Activated CD8-positive, alpha-beta memory T cell treated with anti-CD3 and anti-CD28 coated beads, Interleukin-2, amount 10 ng/mL, durations not matched to agents 7 days and 5 days (primary cell): ENCODE measurements at regions not wholly inside any gene's neighbourhood (a gene's known extent, or its start where the extent isn't known, plus 50 kb on each side); places are given as distances from the start of the nearest gene placed in this dataset.
"Not testable (repeated sequence)": the region's sequence is repeated elsewhere in the genome, so short reads cannot be mapped to it uniquely, and the experiment has no call there.

Experiments used
- ATAC-seq: fragments of 150-1000 bp; cut with Tn5 transposase; one replicate; pipeline ENCODE4 v1.10.0; 2021; ENCODE audit warnings: moderate library complexity
- CTCF ChIA-PET: fragments of 350-600 bp; sonication (Branson Sonifier 250); formaldehyde crosslinking; loops from one replicate; lab custom pipeline; 2021; ENCODE audit warnings: antibody characterized with exemption; lab: Charles Lee
- DNase-seq: peaks from one replicate; pipeline ENCODE4 v3.0.0-alpha.2; 2020
- H3K27ac Mint-ChIP-seq: one replicate; pipeline ENCODE4 v1.8.0; 2021; ENCODE audit warnings: mild to moderate bottlenecking, mixed read lengths
- H3K27me3 Mint-ChIP-seq: one replicate; pipeline ENCODE4 v1.8.0; 2021; ENCODE audit warnings: mixed read lengths
- H3K36me3 Mint-ChIP-seq: one replicate; pipeline ENCODE4 v1.8.0; 2021; ENCODE audit warnings: mild to moderate bottlenecking, mixed read lengths
- H3K4me1 Mint-ChIP-seq: one replicate; pipeline ENCODE4 v1.8.0; 2021; ENCODE audit warnings: mixed read lengths
- H3K4me3 Mint-ChIP-seq: one replicate; pipeline ENCODE4 v1.8.0; 2021; ENCODE audit warnings: mild to moderate bottlenecking, moderate library complexity, mixed read lengths
- H3K9me3 Mint-ChIP-seq: one replicate; pipeline ENCODE4 v1.8.0; 2022; ENCODE audit warnings: low read depth, mixed read lengths

- no peak for DNase-seq
- Mint-ChIP-seq H3K27ac (peak overlapping the region; percentile 90), H3K4me3 (no peak overlapping the region), H3K9me3 (peaks cover 58% of the 10 kb centered on the region), H3K36me3 (peaks cover 53% of the 10 kb centered on the region), H3K27me3 (no peaks in the 10 kb centered on the region), H3K4me1 (peaks cover 54% of the 10 kb centered on the region)
- no peak for ATAC-seq
- CTCF ChIA-PET: no interaction called here
Measured at GRCh38 chrY:12212394-12212793, 488.6 kb upstream of the USP9Y start.

GRCh38 chrY:12215564-12216022 lies 485.4 kb upstream of the USP9Y start:
- peak overlapping the region; percentile 29 for H3K4me3 Mint-ChIP-seq
- H3K36me3 Mint-ChIP-seq: peaks cover 58% of the 10 kb centered on the region
- H3K9me3 Mint-ChIP-seq: peaks cover 64% of the 10 kb centered on the region
- DNase-seq (peak; percentile 39), ATAC-seq (peak; percentile 65)
- peaks cover 63% of the 10 kb centered on the region for H3K4me1 Mint-ChIP-seq
- peak overlapping the region; percentile 90 for H3K27ac Mint-ChIP-seq
- CTCF ChIA-PET: no interaction called here
- H3K27me3 Mint-ChIP-seq: no peaks in the 10 kb centered on the region

- Mint-ChIP-seq H3K36me3 (no peaks in the 10 kb centered on the region), H3K4me1 (no peaks in the 10 kb centered on the region), H3K27ac (no peak overlapping the region), H3K9me3 (no peaks in the 10 kb centered on the region), H3K27me3 (no peaks in the 10 kb centered on the region), H3K4me3 (no peak overlapping the region)
- CTCF ChIA-PET: no interaction called here
- DNase-seq (no peak), ATAC-seq (no peak)
Measured at GRCh38 chrY:12230921-12231320, 470.1 kb upstream of the USP9Y start.

- no peaks in the 10 kb centered on the region for H3K4me1 Mint-ChIP-seq
- no peaks in the 10 kb centered on the region for H3K9me3 Mint-ChIP-seq
- DNase-seq (no peak), ATAC-seq (no peak)
- no peak overlapping the region for H3K27ac Mint-ChIP-seq
- no peaks in the 10 kb centered on the region for H3K36me3 Mint-ChIP-seq
- H3K4me3 Mint-ChIP-seq: no peak overlapping the region
- CTCF ChIA-PET: no interaction called here
- no peaks in the 10 kb centered on the region for H3K27me3 Mint-ChIP-seq
Measured at GRCh38 chrY:12236399-12236798, 464.6 kb upstream of the USP9Y start.

GRCh38 chrY:12240326-12240725 lies 460.7 kb upstream of the USP9Y start:
- H3K27me3 Mint-ChIP-seq, H3K4me1 Mint-ChIP-seq, CTCF ChIA-PET, H3K9me3 Mint-ChIP-seq, H3K27ac Mint-ChIP-seq, ATAC-seq, H3K4me3 Mint-ChIP-seq, H3K36me3 Mint-ChIP-seq, DNase-seq: not testable (repeated sequence)

GRCh38 chrY:12244146-12244545 lies 456.9 kb upstream of the USP9Y start:
- CTCF ChIA-PET: no interaction called here
- H3K36me3 Mint-ChIP-seq: no peaks in the 10 kb centered on the region
- H3K4me3 Mint-ChIP-seq: no peak overlapping the region
- DNase-seq: no peak
- no peaks in the 10 kb centered on the region for H3K27me3 Mint-ChIP-seq
- no peaks in the 10 kb centered on the region for H3K9me3 Mint-ChIP-seq
- H3K27ac Mint-ChIP-seq: no peak overlapping the region
- ATAC-seq: no peak
- H3K4me1 Mint-ChIP-seq: peaks cover 3% of the 10 kb centered on the region

- ATAC-seq: no peak
- peaks cover 7% of the 10 kb centered on the region for H3K27me3 Mint-ChIP-seq
- H3K27ac Mint-ChIP-seq: no peak overlapping the region
- no peak for DNase-seq
- no peak overlapping the region for H3K4me3 Mint-ChIP-seq
- peaks cover 11% of the 10 kb centered on the region for H3K4me1 Mint-ChIP-seq
- CTCF ChIA-PET: no interaction called here
- no peaks in the 10 kb centered on the region for H3K36me3 Mint-ChIP-seq
- no peaks in the 10 kb centered on the region for H3K9me3 Mint-ChIP-seq
Measured at GRCh38 chrY:12253756-12254155, 447.3 kb upstream of the USP9Y start.

- CTCF ChIA-PET: no interaction called here
Measured at GRCh38 chrY:12271162-12271561, 429.9 kb upstream of the USP9Y start.

GRCh38 chrY:12285608-12286007 lies 415.4 kb upstream of the USP9Y start:
- Mint-ChIP-seq H3K36me3 (no peaks in the 10 kb centered on the region), H3K9me3 (no peaks in the 10 kb centered on the region), H3K4me3 (no peak overlapping the region), H3K27ac (no peak overlapping the region), H3K27me3 (peaks cover 9% of the 10 kb centered on the region), H3K4me1 (peaks cover 15% of the 10 kb centered on the region)
- CTCF ChIA-PET: no interaction called here
- no peak for ATAC-seq
- DNase-seq: no peak

More at GRCh38 chrY:12271162-12271561, 429.9 kb upstream of the USP9Y start:
- H3K36me3 Mint-ChIP-seq: no peaks in the 10 kb centered on the region
- ATAC-seq (no peak), DNase-seq (no peak)
- no peaks in the 10 kb centered on the region for H3K9me3 Mint-ChIP-seq
- H3K27ac Mint-ChIP-seq: no peak overlapping the region
- no peaks in the 10 kb centered on the region for H3K4me1 Mint-ChIP-seq
- H3K27me3 Mint-ChIP-seq: no peaks in the 10 kb centered on the region
- H3K4me3 Mint-ChIP-seq: no peak overlapping the region

- Mint-ChIP-seq H3K4me3 (peak overlapping the region; percentile 27), H3K27ac (peak overlapping the region; percentile 39), H3K9me3 (no peaks in the 10 kb centered on the region), H3K27me3 (peaks cover 9% of the 10 kb centered on the region), H3K4me1 (peaks cover 17% of the 10 kb centered on the region), H3K36me3 (no peaks in the 10 kb centered on the region)
- CTCF ChIA-PET: no interaction called here
- no peak for DNase-seq
- no peak for ATAC-seq
Measured at GRCh38 chrY:12288919-12289318, 412.1 kb upstream of the USP9Y start.

- peak overlapping the region; percentile 39 for H3K27ac Mint-ChIP-seq
- CTCF ChIA-PET: no interaction called here
- peaks cover 17% of the 10 kb centered on the region for H3K4me1 Mint-ChIP-seq
- ATAC-seq (no peak), DNase-seq (no peak)
- H3K36me3 Mint-ChIP-seq: no peaks in the 10 kb centered on the region
- peaks cover 9% of the 10 kb centered on the region for H3K27me3 Mint-ChIP-seq
- H3K4me3 Mint-ChIP-seq: peak overlapping the region; percentile 27
- no peaks in the 10 kb centered on the region for H3K9me3 Mint-ChIP-seq
Measured at GRCh38 chrY:12289415-12289814, 411.6 kb upstream of the USP9Y start.

GRCh38 chrY:12292542-12292941 lies 408.5 kb upstream of the USP9Y start:
- Mint-ChIP-seq H3K4me3 (no peak overlapping the region), H3K9me3 (no peaks in the 10 kb centered on the region), H3K4me1 (peaks cover 17% of the 10 kb centered on the region), H3K27ac (no peak overlapping the region), H3K27me3 (peaks cover 9% of the 10 kb centered on the region), H3K36me3 (no peaks in the 10 kb centered on the region)
- CTCF ChIA-PET: no interaction called here
- DNase-seq (no peak), ATAC-seq (no peak)

- DNase-seq: no peak
- no peak overlapping the region for H3K27ac Mint-ChIP-seq
- CTCF ChIA-PET: no interaction called here
- no peak overlapping the region for H3K4me3 Mint-ChIP-seq
- no peaks in the 10 kb centered on the region for H3K27me3 Mint-ChIP-seq
- no peaks in the 10 kb centered on the region for H3K9me3 Mint-ChIP-seq
- peaks cover 2% of the 10 kb centered on the region for H3K4me1 Mint-ChIP-seq
- ATAC-seq: no peak
- no peaks in the 10 kb centered on the region for H3K36me3 Mint-ChIP-seq
Measured at GRCh38 chrY:12296460-12296859, 404.6 kb upstream of the USP9Y start.

GRCh38 chrY:12299796-12300195 lies 401.2 kb upstream of the USP9Y start:
- DNase-seq, H3K4me1 Mint-ChIP-seq, H3K27me3 Mint-ChIP-seq, H3K36me3 Mint-ChIP-seq, ATAC-seq, CTCF ChIA-PET, H3K4me3 Mint-ChIP-seq, H3K9me3 Mint-ChIP-seq, H3K27ac Mint-ChIP-seq: not testable (repeated sequence)

- ATAC-seq (peak; percentile 81), DNase-seq (peak; percentile 50)
- peak overlapping the region; percentile 62 for H3K27ac Mint-ChIP-seq
- peak overlapping the region; percentile 53 for H3K4me3 Mint-ChIP-seq
- peaks cover 2% of the 10 kb centered on the region for H3K36me3 Mint-ChIP-seq
- no peaks in the 10 kb centered on the region for H3K9me3 Mint-ChIP-seq
- no peaks in the 10 kb centered on the region for H3K27me3 Mint-ChIP-seq
- CTCF ChIA-PET: no interaction called here
- H3K4me1 Mint-ChIP-seq: peaks cover 7% of the 10 kb centered on the region
Measured at GRCh38 chrY:12303464-12303863, 397.6 kb upstream of the USP9Y start.
